HG02885 (cell line): ENCODE measurements at regions not wholly inside any gene's neighbourhood (a gene's known extent, or its start where the extent isn't known, plus 50 kb on each side); places are given as distances from the start of the nearest gene placed in this dataset.
"Not testable (repeated sequence)": the region's sequence is repeated elsewhere in the genome, so short reads cannot be mapped to it uniquely, and the experiment has no call there.

Source experiments
- ATAC-seq: cut with Tn5 transposase; IDR thresholded peaks from one replicate; pipeline ENCODE4 v1.9.1; 2021; ENCODE audit warnings: mild to moderate bottlenecking; ENCODE audit not compliant: unreplicated experiment, poor library complexity

DNA sequence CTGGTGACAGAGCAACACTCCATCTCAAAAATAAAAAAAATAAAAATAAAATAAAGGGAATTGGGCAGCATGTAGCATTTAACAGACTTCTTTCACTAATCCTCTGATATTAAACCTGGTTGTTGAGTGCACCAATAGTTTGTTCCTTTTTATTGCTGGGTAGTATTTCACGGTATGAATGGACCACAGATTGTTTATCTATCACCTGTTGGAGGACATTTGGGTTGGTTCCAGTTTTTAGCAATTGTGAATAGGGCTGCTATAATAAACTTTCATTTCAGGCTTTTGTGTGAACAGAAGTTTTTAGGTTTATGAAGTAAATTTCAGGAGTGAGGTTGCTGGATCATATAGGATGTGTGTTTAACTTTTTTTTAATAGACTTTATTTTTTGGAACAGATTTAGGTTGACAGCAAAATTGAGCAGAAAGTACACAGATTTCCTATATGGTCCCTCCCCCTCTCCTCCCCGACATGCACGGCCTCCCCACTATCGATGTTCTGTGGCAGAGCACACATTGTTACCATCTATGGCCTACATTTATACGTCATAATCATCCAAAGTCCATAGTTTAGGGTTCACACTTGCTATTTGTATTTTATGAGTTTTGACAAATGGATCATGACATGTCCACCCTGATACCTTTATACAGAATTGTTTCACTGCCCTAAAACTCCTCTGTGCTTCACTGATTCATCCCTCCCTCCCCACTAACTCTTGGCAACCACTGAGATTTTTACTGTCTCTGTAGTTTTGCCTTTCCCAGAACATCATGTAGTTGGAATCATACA lies 66.1 kb upstream of the TMPRSS2 start:
- no peak for ATAC-seq

DNA sequence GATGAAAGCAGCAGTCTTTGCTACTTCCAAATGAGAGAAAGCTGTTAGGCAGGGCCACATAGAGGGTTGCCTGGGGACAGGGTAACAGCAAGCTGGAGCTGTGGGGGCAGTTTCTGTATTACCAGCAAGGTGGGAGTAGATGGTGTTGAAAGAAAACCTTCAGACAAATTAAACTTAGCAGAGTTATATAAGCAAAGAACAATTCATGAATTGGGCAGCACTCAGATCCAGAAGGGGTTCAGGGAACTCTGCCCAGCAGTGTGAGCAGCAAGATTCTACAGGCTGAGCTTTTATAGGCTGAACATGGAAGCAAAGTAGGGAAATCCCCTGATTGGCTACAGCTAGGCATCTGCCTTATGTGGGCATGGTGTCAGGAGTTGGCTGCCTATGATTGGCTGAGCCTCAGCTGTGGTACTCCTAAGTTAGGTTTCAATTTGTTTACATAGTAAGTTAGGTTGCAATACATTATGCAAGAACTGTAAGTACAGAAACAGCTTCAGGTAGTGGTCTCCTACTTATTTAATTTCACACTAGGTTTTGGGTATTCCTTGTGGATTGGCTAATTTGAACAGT lies 64.1 kb upstream of the TMPRSS2 start:
- no peak for ATAC-seq

DNA sequence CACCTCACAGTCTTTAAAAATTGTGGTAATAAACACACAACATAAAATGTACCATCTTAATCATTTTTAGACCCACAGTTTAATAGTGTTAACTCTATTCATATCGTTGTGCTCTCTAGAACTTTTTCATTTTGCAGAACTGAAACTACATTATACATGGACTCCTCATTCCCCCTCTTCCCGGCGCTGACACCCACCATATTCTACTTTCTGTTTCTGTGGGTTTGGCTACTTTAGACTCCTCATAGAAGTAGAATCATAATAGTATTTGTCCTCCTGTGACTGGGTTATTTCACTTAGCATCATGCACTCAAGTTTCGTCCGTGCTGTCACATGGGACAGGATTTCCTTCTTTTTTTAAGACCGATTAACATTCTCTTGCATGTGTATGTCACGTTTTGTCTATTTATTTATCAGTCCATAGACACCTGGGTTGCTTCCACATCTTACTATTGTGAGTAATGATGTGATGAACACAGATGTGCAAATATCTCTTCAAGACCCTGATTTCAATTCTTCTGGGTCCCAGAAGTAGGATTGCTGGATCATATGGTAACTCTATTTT lies 62.9 kb upstream of the TMPRSS2 start:
- peak; percentile 94 for ATAC-seq

DNA sequence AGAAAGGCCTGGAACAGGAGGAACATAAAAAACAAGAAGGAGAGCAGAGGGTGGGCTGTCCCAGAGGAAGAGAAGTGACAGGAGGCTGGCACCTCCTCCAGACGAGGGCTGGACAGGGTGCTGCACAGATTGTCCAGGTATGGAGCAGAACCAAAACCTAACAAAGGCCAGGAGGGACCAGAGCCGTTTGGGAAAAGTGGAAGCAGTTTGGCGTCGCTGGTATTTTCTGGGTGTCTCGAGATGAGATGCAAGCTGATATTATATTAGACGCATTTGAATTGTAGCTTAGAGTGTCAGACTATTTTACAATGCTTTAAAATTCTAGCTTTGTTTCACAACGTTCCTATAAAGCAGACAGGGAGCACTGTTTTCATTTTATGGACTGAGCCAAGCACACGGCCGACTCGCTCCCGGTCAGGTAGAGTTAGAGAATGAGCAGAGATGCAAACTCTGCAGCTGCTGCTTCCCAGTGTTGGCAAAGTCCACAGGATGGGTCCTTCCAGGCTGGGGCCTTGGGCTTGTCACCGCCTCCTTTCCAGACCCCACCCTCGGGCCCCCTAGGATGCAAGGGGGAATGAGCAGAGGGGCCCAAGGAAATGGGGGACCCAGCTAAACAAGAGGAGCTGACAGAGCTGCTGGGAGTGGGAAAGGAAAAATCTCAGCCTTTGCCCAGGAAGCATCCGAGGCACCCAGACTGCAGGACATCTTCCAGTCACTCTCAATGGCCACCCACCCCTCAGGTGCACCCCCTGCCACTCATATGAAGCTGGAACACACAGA lies 60.8 kb upstream of the TMPRSS2 start:
- ATAC-seq, result no peak

DNA sequence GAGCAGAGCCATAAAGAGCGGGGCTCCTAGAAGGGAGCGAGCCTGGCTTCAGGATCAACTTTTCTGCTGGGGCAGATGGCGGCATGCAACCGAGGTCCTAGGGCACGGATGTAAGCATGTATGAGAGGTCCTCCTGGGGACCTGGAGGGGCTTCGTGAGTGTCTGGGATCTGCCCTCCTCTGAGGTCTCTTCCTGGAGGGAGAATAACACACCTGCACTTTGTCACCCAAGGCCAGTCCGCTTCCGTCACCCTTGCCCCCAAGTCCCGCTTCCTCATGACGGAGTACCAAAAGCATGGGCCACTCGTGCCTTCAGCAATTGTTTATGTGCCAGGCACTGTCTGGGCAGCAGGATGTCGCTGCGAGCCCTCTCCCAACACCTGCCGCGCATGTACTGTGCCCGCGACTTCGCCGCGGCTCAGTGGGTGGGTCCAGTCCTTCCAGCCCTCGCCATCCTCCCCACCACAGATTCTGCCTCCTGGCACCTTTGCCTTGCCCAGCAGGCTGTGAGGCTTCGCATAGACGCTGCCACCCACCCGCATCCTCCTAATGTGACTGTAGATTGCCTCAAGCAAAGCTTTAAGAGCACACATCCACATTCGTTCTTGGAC lies 60.0 kb upstream of the TMPRSS2 start:
- no peak for ATAC-seq

DNA sequence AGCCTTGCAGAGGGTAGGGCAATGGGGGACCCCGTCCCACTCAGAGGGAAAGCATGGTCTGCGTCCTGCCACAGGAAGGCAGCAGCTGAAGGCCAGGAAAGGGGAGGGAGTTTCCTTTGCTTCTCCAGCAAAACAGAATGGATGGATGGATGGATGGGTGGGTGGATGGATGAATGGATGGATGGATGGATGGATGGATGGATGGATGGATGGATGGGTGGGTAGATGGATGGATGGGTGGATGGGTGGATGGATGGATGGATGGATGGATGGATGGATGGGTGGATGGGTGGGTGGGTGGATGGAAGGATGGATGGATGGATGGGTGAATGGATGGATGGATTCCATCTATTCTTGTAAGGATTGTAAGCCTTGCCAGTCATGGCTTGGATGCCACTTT lies 59.3 kb upstream of the TMPRSS2 start:
- not testable (repeated sequence) for ATAC-seq

DNA sequence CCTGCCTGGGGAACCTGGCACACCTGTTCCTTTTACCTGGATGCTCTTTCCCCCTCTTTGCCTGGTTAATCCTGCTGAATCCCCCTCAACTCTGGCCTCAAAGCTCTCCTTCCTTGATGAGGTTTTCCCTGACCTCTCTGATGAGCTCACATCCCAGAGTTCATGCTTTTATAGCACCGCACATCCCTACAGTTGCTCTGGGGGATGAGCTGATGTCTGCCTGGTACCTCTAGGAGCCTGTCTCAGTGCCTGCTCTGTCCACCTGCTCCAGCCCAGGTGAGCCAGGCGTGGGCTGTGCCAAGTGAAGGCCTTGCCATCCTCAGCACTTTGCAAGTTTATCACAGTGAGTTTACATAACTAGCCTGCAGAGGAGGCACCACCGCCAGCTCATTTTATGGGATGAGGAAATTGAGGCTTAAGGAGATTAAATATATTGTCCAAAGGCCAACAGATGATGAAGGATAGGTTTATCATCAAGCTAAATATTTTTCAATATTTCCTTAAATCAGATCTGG lies 58.6 kb upstream of the TMPRSS2 start:
- ATAC-seq, result no peak

DNA sequence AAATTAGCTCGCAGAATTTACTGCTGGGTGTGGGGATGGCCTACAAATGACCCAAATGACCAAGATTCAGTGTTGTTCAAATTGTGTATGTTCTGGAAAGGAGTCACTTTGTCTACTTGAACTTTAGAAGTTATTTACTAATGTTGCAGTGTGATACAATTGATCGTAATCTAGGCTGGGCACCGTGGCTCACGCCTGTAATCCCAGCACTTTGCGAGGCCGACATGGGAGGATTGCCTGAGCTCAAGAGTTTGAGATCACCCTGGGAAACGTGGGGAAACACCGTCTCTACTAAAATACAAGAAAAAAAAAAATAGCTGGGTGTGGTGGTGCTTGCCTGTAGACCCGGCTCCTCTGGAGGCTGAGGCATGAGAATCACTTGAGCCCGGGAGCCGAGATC lies 57.6 kb upstream of the TMPRSS2 start:
- no peak for ATAC-seq

DNA sequence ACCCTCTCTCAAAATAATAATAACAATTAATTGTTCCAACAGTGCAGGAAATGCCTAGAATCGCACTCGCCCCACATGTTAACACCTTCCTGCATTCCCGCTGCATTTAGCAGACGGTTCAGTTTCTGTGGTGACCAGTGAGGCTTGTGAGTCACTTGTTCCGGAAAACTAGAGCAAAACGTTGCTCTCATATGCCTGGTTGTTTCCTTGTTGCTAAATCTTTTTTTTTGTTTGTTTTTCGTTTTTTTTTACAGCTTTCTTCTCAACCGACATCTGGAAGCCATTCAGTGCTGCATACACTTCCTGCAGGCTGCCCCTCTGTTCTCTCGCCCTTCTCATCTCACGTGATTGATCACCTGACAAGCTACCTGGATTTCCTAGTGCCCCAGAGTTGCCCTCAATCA lies 56.9 kb upstream of the TMPRSS2 start:
- no peak for ATAC-seq

DNA sequence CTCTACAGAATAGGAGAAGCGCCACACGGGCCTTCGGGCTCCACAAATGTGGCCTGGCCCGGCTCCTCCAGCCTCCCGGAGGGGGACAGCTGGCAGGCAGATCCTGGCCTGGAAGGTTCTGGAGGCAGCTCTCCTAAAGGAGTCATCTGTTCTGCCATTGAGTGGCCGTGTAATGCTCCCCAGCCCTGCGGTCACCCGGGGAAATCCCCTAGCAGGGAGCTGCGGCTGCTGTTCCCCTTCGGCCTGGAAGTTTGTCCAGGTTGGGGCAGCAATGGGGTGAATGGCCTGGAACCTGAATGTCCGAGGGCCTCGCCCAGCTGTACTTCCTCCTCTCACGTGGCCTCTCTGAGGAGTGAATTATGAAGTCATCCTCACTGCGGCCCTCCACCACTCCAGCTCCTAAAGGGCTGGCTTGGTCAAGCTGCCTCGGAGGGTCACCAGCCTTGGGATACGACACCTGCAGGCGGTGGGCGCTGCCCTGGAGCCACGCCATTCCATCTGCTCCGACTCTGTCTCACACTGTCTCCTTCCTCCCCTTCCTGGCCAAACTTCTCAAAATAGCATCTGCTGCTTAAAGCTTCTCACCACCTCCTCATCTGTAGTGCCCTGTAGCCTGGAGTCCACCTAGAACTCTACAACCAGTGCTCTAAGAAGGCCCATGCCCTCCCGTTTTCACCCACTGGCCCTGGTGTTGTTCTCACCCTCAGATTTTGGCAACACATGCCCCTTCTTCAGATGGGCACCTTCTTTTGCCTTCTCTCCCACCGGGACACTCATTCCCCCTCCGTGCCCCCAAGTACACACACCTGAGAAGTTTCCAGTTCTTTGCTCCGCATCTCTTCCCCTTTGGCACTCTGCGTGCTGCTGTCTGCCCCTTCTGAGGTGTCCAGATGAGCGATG lies 54.4 kb upstream of the TMPRSS2 start:
- ATAC-seq, result no peak

DNA sequence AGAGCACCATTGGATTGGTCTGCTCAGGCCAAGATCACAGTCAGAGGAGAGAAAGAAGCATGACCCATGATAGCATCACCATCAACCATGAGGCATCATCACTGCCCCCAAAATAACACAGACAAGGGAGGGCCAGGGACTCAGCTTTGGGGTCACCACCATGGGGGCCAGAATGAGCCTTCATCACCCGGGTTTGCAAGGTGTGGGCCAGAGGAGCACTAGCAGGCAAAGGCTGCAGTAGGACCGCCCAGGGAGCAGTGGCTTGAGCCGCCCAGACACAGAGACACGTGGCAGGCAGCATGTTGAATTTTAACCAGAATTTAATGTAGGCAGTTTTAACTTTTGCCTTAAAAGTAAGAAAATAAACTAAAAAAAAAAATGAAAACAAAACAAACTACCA lies 53.7 kb upstream of the TMPRSS2 start:
- ATAC-seq, result no peak

DNA sequence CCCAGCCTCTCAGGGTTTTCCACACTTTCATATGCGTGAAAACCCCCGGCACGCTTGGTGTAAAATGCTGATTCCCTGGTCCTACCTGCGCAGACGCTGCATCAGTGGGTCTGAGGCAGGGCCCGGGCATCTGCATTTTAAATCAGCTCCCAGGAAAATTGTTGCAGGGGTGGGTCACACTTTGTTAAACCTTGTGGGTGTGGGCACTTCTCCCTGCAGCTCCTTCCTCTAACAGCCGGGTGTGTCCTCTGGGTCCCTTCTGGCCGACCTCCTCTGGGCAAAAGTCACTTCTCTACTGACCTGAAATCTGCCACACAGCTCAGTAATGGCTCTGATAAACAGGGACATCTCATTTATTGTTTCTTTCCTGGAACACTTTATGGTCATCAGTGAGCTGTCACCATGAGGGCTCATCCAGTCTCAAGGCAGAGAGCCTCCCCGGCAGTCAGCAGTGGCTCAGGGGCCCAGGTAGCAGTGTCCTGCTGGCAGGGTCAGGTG lies 52.8 kb upstream of the TMPRSS2 start:
- ATAC-seq, result no peak

DNA sequence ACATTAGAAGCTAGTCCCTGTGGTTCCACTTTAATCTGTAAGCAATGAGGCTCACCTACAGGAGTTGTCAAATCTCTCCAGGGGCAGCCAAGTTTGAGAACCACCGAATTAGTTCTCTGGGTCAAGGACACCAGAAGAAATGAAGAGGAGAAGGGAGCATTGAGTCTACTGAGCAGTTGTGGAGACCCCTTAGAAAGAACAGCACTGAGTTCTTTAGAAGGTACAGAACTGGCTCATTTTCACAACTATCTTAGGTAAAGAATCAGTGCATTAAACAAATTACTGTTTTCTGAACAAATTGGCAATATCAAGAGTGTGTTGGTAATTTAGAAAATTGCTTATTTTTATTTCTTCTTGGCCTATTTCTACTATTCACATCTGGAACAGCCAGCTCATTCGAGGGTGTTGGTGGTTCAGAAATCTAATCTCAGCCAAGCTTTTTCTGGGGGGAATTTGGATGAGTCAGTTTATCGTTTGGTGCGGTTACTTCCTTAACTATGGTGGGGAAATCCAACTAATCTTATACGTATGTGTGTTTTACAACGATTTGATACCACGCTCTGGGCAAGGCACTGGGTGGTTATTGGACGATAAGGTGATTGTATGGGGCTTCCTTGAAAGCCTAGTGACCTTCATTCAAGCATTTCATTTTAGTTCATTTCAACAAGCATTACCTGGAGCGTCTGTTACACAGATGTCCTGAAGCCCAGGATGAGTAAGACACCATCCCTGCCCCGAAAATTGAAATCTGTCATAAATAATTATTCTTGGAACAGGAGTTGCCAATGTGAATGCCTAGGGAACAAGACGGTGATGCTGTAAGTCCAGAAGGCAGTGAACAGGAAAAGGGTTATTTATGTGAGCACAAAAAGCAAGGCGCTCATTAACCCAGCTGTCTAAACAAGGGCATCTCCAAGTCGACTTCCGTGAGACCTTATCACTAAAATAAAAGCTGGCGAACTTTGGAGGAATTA lies 52.0 kb upstream of the TMPRSS2 start:
- no peak for ATAC-seq

DNA sequence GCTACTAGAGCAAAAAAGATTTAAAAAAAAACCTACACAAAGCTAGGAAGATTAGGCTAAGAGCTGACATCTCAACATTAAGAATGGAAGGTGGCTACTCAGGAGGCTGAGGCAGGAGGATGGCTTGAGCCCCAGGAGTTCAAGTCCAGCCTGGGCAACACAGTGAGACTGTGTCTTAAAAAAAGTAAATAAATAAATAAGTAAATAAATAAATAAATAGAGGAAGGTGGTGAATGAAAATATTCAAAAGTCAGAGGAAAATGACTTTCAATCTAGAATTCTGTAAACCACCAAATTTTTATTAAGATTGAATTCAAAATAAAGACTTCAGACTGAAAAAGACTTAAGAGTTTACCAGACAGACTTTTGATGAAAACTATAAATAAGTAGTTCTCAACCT lies 50.9 kb upstream of the TMPRSS2 start:
- ATAC-seq, result no peak

DNA sequence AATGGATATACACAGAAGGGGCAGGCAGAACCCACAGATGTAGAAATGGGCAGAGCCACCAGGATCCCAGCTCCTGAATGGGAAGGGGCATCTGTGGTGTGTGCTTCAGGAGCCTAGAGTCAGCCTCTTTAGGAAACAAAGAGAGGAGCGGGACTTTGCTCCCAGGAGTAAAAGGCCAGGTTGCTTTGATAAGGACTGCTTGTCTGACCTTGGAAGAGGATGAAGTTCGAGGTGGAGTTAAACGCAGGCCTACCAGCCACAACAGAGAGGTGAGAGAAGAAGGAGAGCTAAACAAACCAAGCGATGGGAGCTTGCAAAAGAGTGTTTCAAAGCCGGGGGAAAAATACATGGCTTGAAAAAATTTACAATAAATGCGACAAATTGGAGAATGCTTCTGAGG lies 49.9 kb upstream of the TMPRSS2 start:
- ATAC-seq, result no peak
